ENCODE measurements at regions not wholly inside any gene's neighbourhood (a gene's known extent, or its start where the extent isn't known, plus 50 kb on each side); places are given as distances from the start of the nearest gene placed in this dataset.

GRCh38 chr10:80697926-80698325 lies 160.2 kb downstream of the SH2D4B start:
- BruUV-seq (replicated peaks) = no TSS peak
- Histone ChIP-seq H3K4me1 (ENCODE audit: insufficient read depth, low read length, poor library complexity, severe bottlenecking) (no peaks in the 10 kb centered on the region), H3K9me3 (ENCODE audit: low read depth, low read length, poor library complexity, severe bottlenecking) (no peaks in the 10 kb centered on the region), H3K4me3 (ENCODE audit: low read depth, low read length, poor library complexity, severe bottlenecking) (no peak overlapping the region), H3K27me3 (replicated peaks; ENCODE audit: insufficient read depth, low read depth, low read length, poor library complexity) (no peaks in the 10 kb centered on the region), H3K36me3 (ENCODE audit: insufficient read depth, low read length, poor library complexity, severe bottlenecking) (no peaks in the 10 kb centered on the region), H3K27ac (ENCODE audit: low read depth, low read length, poor library complexity, severe bottlenecking) (no peak overlapping the region)
- CTCF ChIA-PET = no interaction called here
- no peak for TF ChIP-seq CTCF (conservative IDR thresholded peaks at IDR 0.05; ENCODE audit: low read depth, low read length)
- no peak for TF ChIP-seq EZH2 (IDR thresholded peaks at IDR 0.05; ENCODE audit: borderline replicate concordance, low read depth, low read length, poor library complexity, severe bottlenecking)
- DNase-seq (ENCODE audit: low spot score) = no peak
- intact Hi-C loops (cut with micrococcal nuclease; ENCODE audit: unreplicated experiment) = loop anchor here (10.0 kb wide), 1 partner anchor 253 kb away; no protein-coding TSS in a partner anchor
- POLR2A ChIA-PET (ENCODE audit: low non-redundant PET) = no interaction called here

- peak; percentile 90 for TF ChIP-seq CTCF (conservative IDR thresholded peaks at IDR 0.05; ENCODE audit: low read depth, low read length)
- no peak for TF ChIP-seq EZH2 (IDR thresholded peaks at IDR 0.05; ENCODE audit: borderline replicate concordance, low read depth, low read length, poor library complexity, severe bottlenecking)
- CTCF ChIA-PET = interaction anchor here (1.4 kb wide), 1 partner anchor 246 kb away, joined by 3 read pairs; no protein-coding TSS in a partner anchor
- no peaks in the 10 kb centered on the region for H3K36me3 ChIP-seq (ENCODE audit: insufficient read depth, low read length, poor library complexity, severe bottlenecking)
- H3K27me3 ChIP-seq (replicated peaks; ENCODE audit: insufficient read depth, low read depth, low read length, poor library complexity) = no peaks in the 10 kb centered on the region
- DNase-seq (ENCODE audit: low spot score) = peak; percentile 82
- H3K27ac ChIP-seq (ENCODE audit: low read depth, low read length, poor library complexity, severe bottlenecking) = no peak overlapping the region
- no peak overlapping the region for H3K4me3 ChIP-seq (ENCODE audit: low read depth, low read length, poor library complexity, severe bottlenecking)
- BruUV-seq (replicated peaks) = no TSS peak
- POLR2A ChIA-PET (ENCODE audit: low non-redundant PET) = no interaction called here
- H3K4me1 ChIP-seq (ENCODE audit: insufficient read depth, low read length, poor library complexity, severe bottlenecking) = no peaks in the 10 kb centered on the region
- H3K9me3 ChIP-seq (ENCODE audit: low read depth, low read length, poor library complexity, severe bottlenecking) = no peaks in the 10 kb centered on the region
- intact Hi-C loops (cut with micrococcal nuclease; ENCODE audit: unreplicated experiment) = loop anchor here (1.0 to 10.0 kb wide), 3 partner anchors 225 to 320 kb away; no protein-coding TSS in a partner anchor
Measured at GRCh38 chr10:80699602-80700039, 161.9 kb downstream of the SH2D4B start.

GRCh38 chr10:80700252-80700651 lies 162.6 kb downstream of the SH2D4B start:
- no TSS peak for BruUV-seq (replicated peaks)
- TF ChIP-seq CTCF (conservative IDR thresholded peaks at IDR 0.05; ENCODE audit: low read depth, low read length) (no peak), EZH2 (IDR thresholded peaks at IDR 0.05; ENCODE audit: borderline replicate concordance, low read depth, low read length, poor library complexity, severe bottlenecking) (no peak)
- CTCF ChIA-PET = interaction anchor here (1.4 kb wide), 1 partner anchor 245 kb away, joined by 3 read pairs; no protein-coding TSS in a partner anchor
- intact Hi-C loops (cut with micrococcal nuclease; ENCODE audit: unreplicated experiment) = no loop called here
- no peak overlapping the region for H3K4me3 ChIP-seq (ENCODE audit: low read depth, low read length, poor library complexity, severe bottlenecking)
- no peaks in the 10 kb centered on the region for H3K9me3 ChIP-seq (ENCODE audit: low read depth, low read length, poor library complexity, severe bottlenecking)
- no peaks in the 10 kb centered on the region for H3K36me3 ChIP-seq (ENCODE audit: insufficient read depth, low read length, poor library complexity, severe bottlenecking)
- H3K27ac ChIP-seq (ENCODE audit: low read depth, low read length, poor library complexity, severe bottlenecking) = no peak overlapping the region
- POLR2A ChIA-PET (ENCODE audit: low non-redundant PET) = no interaction called here
- no peak for DNase-seq (ENCODE audit: low spot score)
- H3K27me3 ChIP-seq (replicated peaks; ENCODE audit: insufficient read depth, low read depth, low read length, poor library complexity) = no peaks in the 10 kb centered on the region
- no peaks in the 10 kb centered on the region for H3K4me1 ChIP-seq (ENCODE audit: insufficient read depth, low read length, poor library complexity, severe bottlenecking)

Measured in A673 (cell line).